Liver (tissue), 8 donors: ENCODE measurements at regions not wholly inside any gene's neighbourhood (a gene's known extent, or its start where the extent isn't known, plus 50 kb on each side); places are given as distances from the start of the nearest gene placed in this dataset.

Experiments
- DNase-seq: peaks from one replicate; pipeline ENCODE4 v3.0.0-alpha.2; 2017; ENCODE audit warnings: low spot score
- H3K27ac ChIP-seq, 2 donors: one replicate each; pipeline ENCODE4 v1.7.0; 2013; ENCODE audit warnings: inconsistent platforms in 2 of 2, low read length in 2 of 2, control low read depth in 1 of 2, low read depth in 1 of 2, mild to moderate bottlenecking in 1 of 2
- H3K27me3 ChIP-seq, 4 donors: one replicate each; pipeline versions ENCODE4 v1.6.1 to v1.7.0; 2013; ENCODE audit warnings: low read length in 3 of 4, inconsistent platforms in 1 of 4, mild to moderate bottlenecking in 1 of 4, moderate library complexity in 1 of 4; ENCODE audit not compliant: control insufficient read depth in 4 of 4, insufficient read depth in 4 of 4
- H3K36me3 ChIP-seq, 4 donors: one replicate each; pipeline versions ENCODE4 v1.6.1 to v1.7.0; 2013; ENCODE audit warnings: low read length in 3 of 4, mild to moderate bottlenecking in 3 of 4, low read depth in 1 of 4, moderate library complexity in 1 of 4; ENCODE audit not compliant: control insufficient read depth in 4 of 4, insufficient read depth in 3 of 4
- H3K4me1 ChIP-seq, 4 donors: one replicate each; pipeline versions ENCODE4 v1.6.1 to v1.7.0; 2013; ENCODE audit warnings: low read length in 3 of 4, mild to moderate bottlenecking in 3 of 4, moderate library complexity in 1 of 4; ENCODE audit not compliant: control insufficient read depth in 4 of 4, insufficient read depth in 4 of 4
- H3K4me3 ChIP-seq, 3 donors: one replicate each; pipeline versions ENCODE4 v1.6.1 to v1.7.0; 2013; ENCODE audit warnings: low read length in 3 of 3, control low read depth in 1 of 3, low read depth in 1 of 3, mild to moderate bottlenecking in 1 of 3
- H3K9ac ChIP-seq, 2 donors: one replicate each; pipeline ENCODE4 v1.7.0; 2013; ENCODE audit warnings: low read length in 2 of 2, mild to moderate bottlenecking in 2 of 2, moderate library complexity in 2 of 2, control low read depth in 1 of 2, low read depth in 1 of 2
- H3K9me3 ChIP-seq, 4 donors: one replicate each; pipeline versions ENCODE4 v1.6.1 to v1.7.0; 2013; ENCODE audit warnings: low read length in 3 of 4; ENCODE audit not compliant: control insufficient read depth in 4 of 4
- ATF3 ChIP-seq: IDR thresholded peaks from 2 replicates; pipeline ENCODE4 v1.6.1; 2016; ENCODE audit warnings: antibody characterized with exemption
- CTCF ChIP-seq: fragments of 150-350 bp; IDR thresholded peaks from 2 replicates; pipeline ENCODE4 v1.5.1; 2017; ENCODE audit warnings: improper control_type of control experiment, low read depth, low read length; ENCODE audit not compliant: missing input control
- EGR1 ChIP-seq, 2 donors: IDR thresholded peaks; 2 replicates each; pipeline ENCODE4 v1.6.1; 2016 to 2018; ENCODE audit warnings: antibody characterized with exemption in 2 of 2, low read depth in 2 of 2
- FOXA1 ChIP-seq: IDR thresholded peaks from 2 replicates; pipeline ENCODE4 v1.6.1; 2016; ENCODE audit warnings: antibody characterized with exemption
- FOXA2 ChIP-seq: IDR thresholded peaks from 2 replicates; pipeline ENCODE4 v1.6.1; 2016; ENCODE audit warnings: antibody characterized with exemption
- GABPA ChIP-seq, 2 donors: IDR thresholded peaks in 1 of 2; conservative IDR thresholded peaks in 1 of 2; 2 replicates each; pipeline ENCODE4 v1.6.1; 2016; ENCODE audit warnings: antibody characterized with exemption in 2 of 2, mild to moderate bottlenecking in 1 of 2, moderate library complexity in 1 of 2
- HNF4A ChIP-seq, 2 donors: conservative IDR thresholded peaks; 2 replicates each; pipeline ENCODE4 v1.6.1; 2016; ENCODE audit warnings: antibody characterized with exemption in 2 of 2, mild to moderate bottlenecking in 2 of 2
- HNF4G ChIP-seq: IDR thresholded peaks from 2 replicates; pipeline ENCODE4 v1.6.1; 2016; ENCODE audit warnings: antibody characterized with exemption
- JUND ChIP-seq, 2 donors: IDR thresholded peaks; 2 replicates each; pipeline ENCODE4 v1.6.1; 2016; ENCODE audit warnings: antibody characterized with exemption in 2 of 2
- MAX ChIP-seq: IDR thresholded peaks from 2 replicates; pipeline ENCODE4 v1.6.1; 2016; ENCODE audit warnings: antibody characterized with exemption
- RAD21 ChIP-seq, 2 donors: IDR thresholded peaks; 2 replicates each; pipeline ENCODE4 v1.6.1; 2016; ENCODE audit warnings: antibody characterized with exemption in 2 of 2, mild to moderate bottlenecking in 2 of 2
- REST ChIP-seq: IDR thresholded peaks from 2 replicates; pipeline ENCODE4 v1.6.1; 2016; ENCODE audit warnings: antibody characterized with exemption, mild to moderate bottlenecking
- RXRA ChIP-seq, 2 donors: IDR thresholded peaks; 2 replicates each; pipeline ENCODE4 v1.6.1; 2017 to 2018; ENCODE audit warnings: antibody characterized with exemption in 2 of 2, mild to moderate bottlenecking in 1 of 2
- SP1 ChIP-seq: IDR thresholded peaks from 2 replicates; pipeline ENCODE4 v1.6.1; 2018; ENCODE audit warnings: antibody characterized with exemption, mild to moderate bottlenecking
- TAF1 ChIP-seq: conservative IDR thresholded peaks from 2 replicates; pipeline ENCODE4 v1.6.1; 2016; ENCODE audit warnings: antibody characterized with exemption, mild to moderate bottlenecking
- YY1 ChIP-seq: IDR thresholded peaks from 2 replicates; pipeline ENCODE4 v1.6.1; 2016; ENCODE audit warnings: antibody characterized with exemption, mild to moderate bottlenecking
- ZBTB33 ChIP-seq: IDR thresholded peaks from 2 replicates; pipeline ENCODE4 v1.6.1; 2016; ENCODE audit warnings: antibody characterized with exemption
- WGBS: extraction: QIAGEN DNeasy Blood & Tissue Kit; methylation state at CpG from one replicate; pipeline ENCODE4 v1.1.7; 2013; 5-methylcytosine and 5-hydroxymethylcytosine counted together
- donor health status: healthy.
- donor health status: healthy.
- donor health status: healthy.
- donor health status: healthy.
- donor health status: healthy.

GRCh38 chr3:41000471-41000870 is 198.8 kb upstream of the CTNNB1 start (continued):
- no peak for TF ChIP-seq REST

- 67% methylated on average over 1 of the region's 1 CpG for WGBS
- no peak overlapping the region for H3K9ac ChIP-seq
- no peak for DNase-seq
Observed at GRCh38 chr3:41001556-41001955, 197.7 kb upstream of the CTNNB1 start.

More at GRCh38 chr3:41001556-41001955, 197.7 kb upstream of the CTNNB1 start:
- Histone ChIP-seq H3K27ac (no peak overlapping the region), H3K4me3 (no peak overlapping the region), H3K27me3 (no peaks in the 10 kb centered on the region), H3K36me3 (no peaks in the 10 kb centered on the region), H3K4me1 (no peaks in the 10 kb centered on the region), H3K9me3 (no peaks in the 10 kb centered on the region)
- TF ChIP-seq HNF4G (no peak), RXRA (IDR thresholded peaks at IDR 0.05) (no peak), RAD21 (IDR thresholded peaks at IDR 0.05) (no peak), HNF4A (conservative IDR thresholded peaks at IDR 0.05) (no peak), CTCF (no peak), YY1 (no peak), ZBTB33 (no peak), JUND (IDR thresholded peaks at IDR 0.05) (no peak), MAX (no peak), FOXA1 (no peak), FOXA2 (no peak), REST (no peak), TAF1 (no peak), ATF3 (no peak), GABPA (IDR thresholded peaks at IDR 0.05 in 1 of 2, conservative IDR thresholded peaks at IDR 0.05 in 1 of 2) (no peak), SP1 (no peak), EGR1 (IDR thresholded peaks at IDR 0.05; ENCODE audit: low read depth in 2 of 2) (no peak)
